Common myeloid progenitor, CD34-positive (primary cell): ENCODE measurements at regions not wholly inside any gene's neighbourhood (a gene's known extent, or its start where the extent isn't known, plus 50 kb on each side); places are given as distances from the start of the nearest gene placed in this dataset.
A peak's percentile ranks its signal among the peaks of the same experiment; 100 is the strongest.

ENCODE experiments used
- CTCF ChIA-PET: fragments of 350-600 bp; sonication (Branson Sonifier 250); formaldehyde crosslinking; loops from one replicate; lab custom pipeline; 2021; ENCODE audit warnings: antibody characterized with exemption; lab: Charles Lee
- POLR2A ChIA-PET: fragments of 350-600 bp; sonication (Branson Sonifier 250); formaldehyde crosslinking; loops from one replicate; lab custom pipeline; 2021; ENCODE audit warnings: antibody characterized with exemption; lab: Charles Lee
- DNase-seq, 3 donors: peaks; one replicate each; pipeline versions ENCODE4 v3.0.0 to v3.0.0-alpha.2; 2013
- H3K27ac ChIP-seq, 2 experiments: 1 replicate in 1 of 2; 2 replicates in 1 of 2; pipeline ENCODE4 v1.7.0; 2013; ENCODE audit warnings: inconsistent platforms in 2 of 2, low read length in 2 of 2, mild to moderate bottlenecking in 2 of 2, low read depth in 1 of 2, moderate library complexity in 1 of 2; ENCODE audit not compliant: severe bottlenecking in 2 of 2, insufficient read depth in 1 of 2, poor library complexity in 1 of 2
- H3K27me3 ChIP-seq, 5 experiments: replicated peaks in 2 of 5; 1 replicate in 3 of 5; 2 replicates in 2 of 5; pipeline versions ENCODE4 v1.6.1 to v1.7.0; 2013; ENCODE audit warnings: low read length in 4 of 5, mild to moderate bottlenecking in 2 of 5, moderate library complexity in 2 of 5, inconsistent platforms in 1 of 5; ENCODE audit not compliant: insufficient read depth in 5 of 5, control insufficient read depth in 4 of 5
- H3K36me3 ChIP-seq, 4 experiments: 1 replicate in 2 of 4; 2 replicates in 2 of 4; pipeline versions ENCODE4 v1.6.1 to v1.7.0; 2013; ENCODE audit warnings: low read length in 3 of 4, control low read depth in 1 of 4, mild to moderate bottlenecking in 1 of 4; ENCODE audit not compliant: control insufficient read depth in 4 of 4, insufficient read depth in 4 of 4
- H3K4me1 ChIP-seq, 4 experiments: 1 replicate in 3 of 4; 2 replicates in 1 of 4; pipeline versions ENCODE4 v1.6.1 to v1.7.1; 2013; ENCODE audit warnings: low read length in 3 of 4, mild to moderate bottlenecking in 3 of 4, control low read depth in 1 of 4, inconsistent platforms in 1 of 4, moderate library complexity in 1 of 4; ENCODE audit not compliant: control insufficient read depth in 4 of 4, insufficient read depth in 4 of 4; ENCODE audit errors: control extremely low read depth in 1 of 4
- H3K4me3 ChIP-seq, 7 experiments: 1 replicate in 4 of 7; 2 replicates in 3 of 7; pipeline versions ENCODE4 v1.5.1 to v1.7.0; 2013; ENCODE audit warnings: mild to moderate bottlenecking in 7 of 7, low read length in 6 of 7, moderate library complexity in 6 of 7, inconsistent platforms in 2 of 7, low read depth in 2 of 7, control low read depth in 1 of 7; ENCODE audit not compliant: insufficient read depth in 4 of 7, control insufficient read depth in 1 of 7; ENCODE audit errors: extremely low read depth in 1 of 7
- H3K9me3 ChIP-seq, 5 experiments: 1 replicate in 4 of 5; 2 replicates in 1 of 5; pipeline versions ENCODE4 v1.6.1 to v1.7.1; 2013; ENCODE audit warnings: low read length in 4 of 5, mild to moderate bottlenecking in 2 of 5, inconsistent platforms in 1 of 5, low read depth in 1 of 5, moderate library complexity in 1 of 5; ENCODE audit not compliant: control insufficient read depth in 4 of 5, insufficient read depth in 2 of 5; ENCODE audit errors: control extremely low read depth in 1 of 5
- WGBS: methylation state at CpG from one replicate; pipeline ENCODE4 v1.1.5; 2013; ENCODE audit not compliant: insufficient coverage; 5-methylcytosine and 5-hydroxymethylcytosine counted together

DNA sequence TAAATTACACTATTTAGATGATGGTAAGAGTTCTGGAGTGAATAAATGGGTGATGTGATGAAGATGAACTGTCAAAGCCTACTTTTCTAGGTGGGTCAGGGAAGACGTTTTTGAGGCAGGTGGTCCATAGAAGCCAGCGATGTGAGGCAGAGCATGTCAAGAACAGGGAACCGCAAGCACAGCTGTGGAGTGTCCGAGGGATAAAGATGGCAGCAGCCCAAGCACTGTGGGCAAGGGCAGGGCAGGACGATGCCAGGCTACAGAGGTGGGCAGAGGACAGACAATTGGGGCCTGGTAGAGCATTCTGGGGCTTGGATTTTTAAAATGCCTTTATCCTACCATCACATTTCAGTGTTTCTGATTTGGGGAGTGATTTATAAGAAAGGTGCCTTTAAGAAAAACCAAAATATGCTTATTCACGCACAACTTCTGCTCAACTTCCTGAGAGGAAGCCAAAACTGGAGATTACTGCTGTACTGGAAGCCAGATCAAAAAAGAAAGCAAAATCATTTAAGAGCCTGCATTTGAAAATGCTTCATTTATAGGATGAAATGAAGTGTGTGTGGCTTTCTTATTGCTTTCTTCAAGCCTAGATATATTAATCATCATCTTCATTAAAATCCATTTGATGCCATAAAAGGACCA, 119.0 kb upstream of the WDR17 start:
- 13% methylated on average over 3 of the region's 6 CpGs for WGBS
- H3K27ac ChIP-seq, result peak overlapping the region in 1 of 2 experiments; percentile 54
- peaks cover 0 to 17% (median 10%) of the 10 kb centered on the region in 4 experiments for H3K4me1 ChIP-seq
- POLR2A ChIA-PET, result no interaction called here
- no peaks in the 10 kb centered on the region for H3K9me3 ChIP-seq
- H3K36me3 ChIP-seq, result no peaks in the 10 kb centered on the region
- H3K4me3 ChIP-seq, result peak overlapping the region in 6 of 7 experiments; percentile 5 to 73 (median 36)
- CTCF ChIA-PET, result interaction anchor here (1.7 kb wide), 1 partner anchor 19 kb away, joined by 4 read pairs; no protein-coding TSS in a partner anchor
- DNase-seq, result peak; percentile 73 to 91 (median 88)
- no peaks in the 10 kb centered on the region for H3K27me3 ChIP-seq

DNA sequence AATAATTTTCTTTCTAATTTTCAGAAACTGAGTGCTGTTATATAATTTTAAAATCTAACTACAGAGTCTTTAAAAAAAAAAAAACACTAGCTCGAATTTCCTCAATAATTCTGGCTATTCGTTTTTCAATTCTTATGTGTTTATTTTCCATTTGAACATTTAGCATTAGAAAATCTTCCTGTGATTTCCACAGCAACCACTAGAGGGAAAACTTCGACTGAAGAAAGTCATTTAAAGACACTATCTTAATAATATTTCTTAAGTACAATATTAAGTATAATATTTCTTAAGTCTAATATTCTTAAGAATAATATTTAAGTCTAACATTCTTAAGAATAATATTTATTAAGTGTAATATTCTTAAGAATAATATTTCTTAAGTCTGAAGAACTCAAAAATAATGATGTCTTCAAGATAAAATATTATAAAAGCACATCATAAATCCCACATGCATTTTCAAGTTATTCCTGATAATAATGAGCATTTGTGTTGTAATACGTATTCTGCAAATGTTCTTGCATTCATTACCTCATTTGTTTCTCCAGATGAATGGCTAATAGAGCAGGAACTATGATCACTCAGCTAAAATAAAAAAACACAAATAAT, 118.4 kb upstream of the WDR17 start:
- Histone ChIP-seq H3K4me1 (peaks cover 0 to 17% (median 10%) of the 10 kb centered on the region in 4 experiments), H3K27me3 (no peaks in the 10 kb centered on the region), H3K9me3 (no peaks in the 10 kb centered on the region), H3K27ac (peak overlapping the region in 1 of 2 experiments; percentile 54), H3K4me3 (peak overlapping the region in 5 of 7 experiments; percentile 5 to 73 (median 38)), H3K36me3 (no peaks in the 10 kb centered on the region)
- WGBS, result no CpG with 5 or more reads among the region's 4 CpGs
- POLR2A ChIA-PET, result no interaction called here
- CTCF ChIA-PET, result interaction anchor here (1.7 kb wide), 1 partner anchor 20 kb away, joined by 4 read pairs; no protein-coding TSS in a partner anchor
- peak; percentile 31 to 54 (median 45) for DNase-seq

DNA sequence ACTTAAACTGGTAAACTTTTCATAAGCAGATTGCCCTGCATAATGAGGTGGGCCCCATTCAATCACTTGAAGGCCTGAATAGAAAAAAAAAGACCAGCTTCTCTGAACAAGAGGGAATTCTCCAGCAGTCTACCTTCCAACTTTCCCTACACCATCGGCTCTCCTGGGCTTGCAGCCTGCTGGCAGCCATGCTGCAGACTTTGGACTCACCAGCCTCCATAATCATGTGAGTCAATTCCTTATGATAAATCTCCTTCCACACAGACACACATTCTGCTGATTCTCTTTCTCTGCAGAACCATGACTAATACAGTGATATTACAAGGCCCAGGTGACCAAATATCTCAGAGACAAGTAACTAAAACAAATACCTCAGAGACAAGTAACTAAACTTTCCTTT, 113.8 kb upstream of the WDR17 start:
- H3K4me1 ChIP-seq, result peaks cover 0 to 11% (median 3%) of the 10 kb centered on the region in 4 experiments
- DNase-seq, result no peak
- H3K9me3 ChIP-seq, result no peaks in the 10 kb centered on the region
- ChIA-PET POLR2A (no interaction called here), CTCF (no interaction called here)
- no peak overlapping the region for H3K4me3 ChIP-seq
- no peaks in the 10 kb centered on the region for H3K36me3 ChIP-seq
- no peaks in the 10 kb centered on the region for H3K27me3 ChIP-seq
- 100% methylated on average over 1 of the region's 1 CpG for WGBS
- H3K27ac ChIP-seq, result no peak overlapping the region

DNA sequence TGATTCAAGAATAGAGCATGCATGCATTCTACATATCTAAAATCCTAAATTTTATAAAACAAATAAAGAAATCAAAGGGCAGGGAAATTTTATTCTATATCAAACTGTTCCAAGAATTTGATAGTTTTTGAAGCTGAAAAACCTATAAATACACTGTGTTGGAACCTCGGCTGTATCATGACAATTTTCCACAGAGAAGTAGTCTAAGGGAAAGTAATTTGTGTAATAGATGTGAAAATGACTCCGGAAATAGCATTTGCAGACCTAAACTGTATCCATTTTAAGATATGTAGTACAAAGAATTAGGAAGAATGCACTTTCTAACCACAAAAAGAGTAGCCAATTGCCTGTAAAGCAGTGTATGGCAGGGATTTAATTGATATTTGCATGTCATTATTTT, 112.5 kb upstream of the WDR17 start:
- no CpG with 5 or more reads among the region's 2 CpGs for WGBS
- Histone ChIP-seq H3K4me3 (no peak overlapping the region), H3K27ac (no peak overlapping the region), H3K36me3 (no peaks in the 10 kb centered on the region), H3K9me3 (no peaks in the 10 kb centered on the region), H3K4me1 (no peaks in the 10 kb centered on the region), H3K27me3 (no peaks in the 10 kb centered on the region)
- POLR2A ChIA-PET, result no interaction called here
- CTCF ChIA-PET, result no interaction called here
- DNase-seq, result no peak

DNA sequence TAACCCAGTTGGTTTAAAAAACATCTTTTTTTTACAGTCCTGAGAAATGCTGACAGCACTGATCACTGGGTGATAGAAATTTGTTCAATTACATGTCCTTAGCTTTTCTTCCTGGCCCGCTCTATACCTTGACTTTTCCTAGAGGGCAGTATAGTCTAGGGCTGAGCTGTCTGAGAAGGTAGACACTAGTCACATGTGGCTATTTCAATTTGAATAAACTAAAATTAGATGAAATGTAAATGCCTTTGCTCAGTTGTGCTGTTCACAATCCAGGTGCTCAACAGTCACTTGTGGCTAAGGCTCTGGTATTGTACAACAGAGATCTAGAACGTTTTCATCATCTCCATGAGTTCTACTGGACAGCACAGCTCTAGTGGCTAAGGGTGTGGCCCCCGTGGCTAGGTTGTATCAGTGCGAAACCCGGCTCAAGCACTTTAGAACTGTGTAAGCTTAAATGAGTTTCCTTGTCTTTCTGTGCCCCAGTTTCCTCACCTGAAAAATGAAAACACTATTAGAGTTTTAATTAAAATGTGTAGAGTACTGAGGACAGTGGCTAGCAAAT, 111.6 kb upstream of the WDR17 start:
- H3K4me1 ChIP-seq, result no peaks in the 10 kb centered on the region
- DNase-seq, result peak in 2 of 3 donors; percentile 9 to 17
- H3K36me3 ChIP-seq, result no peaks in the 10 kb centered on the region
- 100% methylated on average over 3 of the region's 5 CpGs for WGBS
- no peak overlapping the region for H3K27ac ChIP-seq
- no peak overlapping the region for H3K4me3 ChIP-seq
- no peaks in the 10 kb centered on the region for H3K27me3 ChIP-seq
- ChIA-PET POLR2A (no interaction called here), CTCF (no interaction called here)
- no peaks in the 10 kb centered on the region for H3K9me3 ChIP-seq

DNA sequence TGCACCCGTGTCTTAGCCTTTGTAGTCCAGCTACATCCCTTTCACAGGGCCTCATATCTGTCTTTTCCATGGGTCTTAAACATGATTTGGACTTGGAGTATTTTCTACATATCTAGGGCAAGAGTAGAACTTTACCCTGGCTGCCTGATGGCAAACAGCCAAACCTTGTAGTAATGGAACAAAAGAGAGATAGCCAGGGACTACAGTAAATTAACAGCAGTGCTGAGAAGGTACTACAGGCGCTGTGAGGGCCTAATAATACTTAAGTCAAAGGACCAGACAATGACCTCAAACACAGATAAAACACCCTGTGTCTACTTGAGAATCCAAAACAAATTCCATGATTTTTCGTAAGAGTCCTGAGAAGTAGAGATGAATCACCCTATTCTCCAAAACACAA, 111.0 kb upstream of the WDR17 start:
- POLR2A ChIA-PET, result no interaction called here
- WGBS, result 100% methylated on average over 2 of the region's 3 CpGs

DNA sequence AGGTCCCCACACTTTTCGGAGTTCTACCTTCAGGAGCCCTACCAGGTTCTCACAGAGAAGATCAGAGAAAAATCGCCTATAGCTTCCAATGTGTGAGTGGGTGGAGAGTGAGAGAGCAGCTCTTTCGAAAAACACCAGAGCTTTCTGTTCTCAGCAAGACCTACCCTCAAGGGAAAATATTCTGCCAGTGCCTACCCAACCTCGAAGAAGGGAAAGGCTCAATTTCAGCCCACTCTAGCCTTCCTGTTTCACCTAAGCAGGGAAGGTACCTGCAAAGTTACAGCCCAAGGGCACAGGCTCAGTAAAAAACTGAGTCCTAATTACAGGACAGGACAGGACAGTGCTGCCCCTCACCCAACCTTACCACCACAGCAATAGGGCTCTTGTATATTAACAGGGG, 104.0 kb upstream of the WDR17 start:
- Histone ChIP-seq H3K4me3 (no peak overlapping the region), H3K27me3 (no peaks in the 10 kb centered on the region), H3K36me3 (no peaks in the 10 kb centered on the region), H3K9me3 (peaks cover 0 to 1% (median 0%) of the 10 kb centered on the region in 5 experiments), H3K27ac (no peak overlapping the region), H3K4me1 (no peaks in the 10 kb centered on the region)
- 100% methylated on average over 2 of the region's 4 CpGs for WGBS
- CTCF ChIA-PET, result interaction anchor here (0.8 kb wide), 1 partner anchor 19 kb away, joined by 3 read pairs; no protein-coding TSS in a partner anchor
- no peak for DNase-seq
- POLR2A ChIA-PET, result no interaction called here

More for the DNA sequence above, 111.0 kb upstream of the WDR17 start:
- Histone ChIP-seq H3K27ac (no peak overlapping the region), H3K27me3 (no peaks in the 10 kb centered on the region), H3K9me3 (no peaks in the 10 kb centered on the region), H3K4me3 (no peak overlapping the region), H3K36me3 (no peaks in the 10 kb centered on the region), H3K4me1 (no peaks in the 10 kb centered on the region)
- CTCF ChIA-PET, result no interaction called here
- no peak for DNase-seq
